NT2/D1 (cell line): ENCODE measurements at regions not wholly inside any gene's neighbourhood (a gene's known extent, or its start where the extent isn't known, plus 50 kb on each side); places are given as distances from the start of the nearest gene placed in this dataset.

ENCODE experiments used
- SUZ12 ChIP-seq: IDR thresholded peaks from 2 replicates; pipeline ENCODE4 v1.6.1; 2011; ENCODE audit not compliant: insufficient read length, insufficient read depth; ENCODE audit errors: extremely low read depth
- YY1 ChIP-seq: IDR thresholded peaks from 2 replicates; pipeline ENCODE4 v1.6.1; 2011; ENCODE audit not compliant: insufficient read length, insufficient read depth

DNA sequence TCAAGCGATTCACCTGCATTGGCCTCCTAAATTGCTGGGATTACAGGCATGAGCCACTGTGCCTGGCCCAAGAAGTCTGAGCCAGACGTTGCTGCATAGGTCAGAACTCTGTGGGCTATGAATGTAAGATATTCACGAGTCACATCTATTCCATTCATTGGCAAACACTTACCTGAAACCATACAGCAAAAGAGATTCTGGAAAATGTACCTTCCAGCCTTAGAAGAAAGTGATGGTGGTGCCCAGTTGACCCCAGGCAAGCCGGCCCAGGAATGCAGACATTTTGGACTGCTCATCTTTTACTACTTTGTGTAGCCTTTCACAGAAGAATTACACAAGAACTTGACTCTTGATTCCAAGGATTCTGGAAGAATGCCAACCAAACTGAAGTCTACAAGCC, 135.6 kb upstream of the N4BP1 start:
- TF ChIP-seq YY1 = no peak
- no peak for TF ChIP-seq SUZ12
